ENCODE measurements at regions not wholly inside any gene's neighbourhood (a gene's known extent, or its start where the extent isn't known, plus 50 kb on each side); places are given as distances from the start of the nearest gene placed in this dataset.

DNA sequence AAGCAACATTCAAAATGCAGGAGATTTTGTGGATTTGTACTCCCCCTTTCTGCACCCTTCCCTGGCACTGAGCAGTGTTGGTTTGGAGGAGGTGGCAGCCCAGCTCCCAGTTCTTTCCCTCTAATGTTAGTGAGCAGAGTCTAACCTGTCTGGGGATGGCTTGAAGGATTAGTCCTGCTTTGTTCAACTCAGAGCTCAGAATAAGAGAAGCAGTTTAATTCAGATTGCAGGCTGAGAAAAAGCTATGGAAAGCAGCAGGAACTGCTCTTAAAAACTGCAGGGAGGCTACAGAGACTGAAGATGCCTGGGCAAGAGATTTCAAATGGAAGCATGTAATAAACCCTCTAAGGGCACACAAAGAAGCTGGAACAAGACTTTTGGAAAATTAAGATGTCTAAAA is 223.4 kb upstream of the GGTLC1 start:
- no peak for TF ChIP-seq POLR2A (IDR thresholded peaks at IDR 0.05)
- TF ChIP-seq EP300 (IDR thresholded peaks at IDR 0.05), result no peak

Data from gastroesophageal sphincter (tissue), 2 donors.